ENCODE measurements at regions not wholly inside any gene's neighbourhood (a gene's known extent, or its start where the extent isn't known, plus 50 kb on each side); places are given as distances from the start of the nearest gene placed in this dataset.

- Histone ChIP-seq H3K4me3 (ENCODE audit: low read depth, low read length) (no peak overlapping the region), H3K9me3 (ENCODE audit: control insufficient read depth, insufficient read depth, low read depth, low read length) (no peaks in the 10 kb centered on the region), H3K36me3 (ENCODE audit: control insufficient read depth in 2 of 2, insufficient read depth in 1 of 2, low read length in 2 of 2) (no peaks in the 10 kb centered on the region), H3K4me1 (ENCODE audit: control insufficient read depth, insufficient read depth, low read length) (no peaks in the 10 kb centered on the region), H3K27ac (ENCODE audit: extremely low read depth, low read depth, low read length) (no peak overlapping the region)
- ChIA-PET CTCF (no interaction called here), POLR2A (no interaction called here)
- TF ChIP-seq ZNF792 (tag by site-specific recombination; IDR thresholded peaks at IDR 0.05) (no peak), ZBTB48 (tag by site-specific recombination; IDR thresholded peaks at IDR 0.05) (no peak), ZNF830 (tag by site-specific recombination; IDR thresholded peaks at IDR 0.05; ENCODE audit: low read depth) (no peak), ZNF112 (tag by site-specific recombination; IDR thresholded peaks at IDR 0.05) (no peak), ZNF114 (tag by site-specific recombination; IDR thresholded peaks at IDR 0.05) (no peak), ZBTB21 (tag by site-specific recombination; IDR thresholded peaks at IDR 0.05) (no peak), ZBTB20 (tag by site-specific recombination; IDR thresholded peaks at IDR 0.05) (no peak), ZFP41 (tag by site-specific recombination; IDR thresholded peaks at IDR 0.05; ENCODE audit: borderline replicate concordance) (no peak), WT1 (tag by site-specific recombination; IDR thresholded peaks at IDR 0.05) (no peak), ZNF202 (tag by site-specific recombination; IDR thresholded peaks at IDR 0.05; ENCODE audit: borderline replicate concordance) (no peak)
Observed at GRCh38 chr3:46130631-46131310, 77.3 kb downstream of the CCR1 start.

GRCh38 chr3:46129588-46130272 is 78.4 kb downstream of the CCR1 start:
- ChIA-PET POLR2A (no interaction called here), CTCF (interaction anchor here (0.6 kb wide), 1 partner anchor 243 kb away, joined by 3 read pairs; no protein-coding TSS in a partner anchor)

GRCh38 chr3:46127503-46127902 is 80.6 kb downstream of the CCR1 start:
- Histone ChIP-seq H3K36me3 (ENCODE audit: control insufficient read depth in 2 of 2, insufficient read depth in 1 of 2, low read length in 2 of 2) (no peaks in the 10 kb centered on the region), H3K4me3 (ENCODE audit: low read depth, low read length) (no peak overlapping the region), H3K4me1 (ENCODE audit: control insufficient read depth, insufficient read depth, low read length) (no peaks in the 10 kb centered on the region), H3K27ac (ENCODE audit: extremely low read depth, low read depth, low read length) (no peak overlapping the region), H3K9me3 (ENCODE audit: control insufficient read depth, insufficient read depth, low read depth, low read length) (no peaks in the 10 kb centered on the region)
- ChIA-PET POLR2A (no interaction called here), CTCF (no interaction called here)
- TF ChIP-seq ZBTB48 (tag by site-specific recombination; IDR thresholded peaks at IDR 0.05) (no peak), ZNF157 (tag by site-specific recombination; IDR thresholded peaks at IDR 0.05) (no peak), PRDM10 (tag by site-specific recombination; IDR thresholded peaks at IDR 0.05) (no peak), ZNF169 (tag by site-specific recombination; IDR thresholded peaks at IDR 0.05) (no peak), ZNF341 (tag by site-specific recombination; IDR thresholded peaks at IDR 0.05; ENCODE audit: low read depth) (no peak), ZFP3 (tag by site-specific recombination; IDR thresholded peaks at IDR 0.05; ENCODE audit: low read depth) (no peak), ZNF529 (tag by site-specific recombination; IDR thresholded peaks at IDR 0.05; ENCODE audit: insufficient replicate concordance) (no peak), ZNF792 (tag by site-specific recombination; IDR thresholded peaks at IDR 0.05) (no peak)

More at GRCh38 chr3:46129588-46130272, 78.4 kb downstream of the CCR1 start:
- H3K9me3 ChIP-seq (ENCODE audit: control insufficient read depth, insufficient read depth, low read depth, low read length), result no peaks in the 10 kb centered on the region
- no peak overlapping the region for H3K27ac ChIP-seq (ENCODE audit: extremely low read depth, low read depth, low read length)
- TF ChIP-seq HIC1 (tag by site-specific recombination; IDR thresholded peaks at IDR 0.05), result no peak
- TF ChIP-seq IKZF3 (tag by site-specific recombination; IDR thresholded peaks at IDR 0.05), result no peak
- no peak for TF ChIP-seq ZSCAN4 (tag by site-specific recombination; IDR thresholded peaks at IDR 0.05)
- TF ChIP-seq ZNF747 (tag by site-specific recombination; IDR thresholded peaks at IDR 0.05), result no peak
- TF ChIP-seq TCF7L2 (IDR thresholded peaks at IDR 0.05; ENCODE audit: borderline replicate concordance, low read depth, low read length), result no peak
- no peak for TF ChIP-seq ZNF529 (tag by site-specific recombination; IDR thresholded peaks at IDR 0.05; ENCODE audit: insufficient replicate concordance)
- H3K36me3 ChIP-seq (ENCODE audit: control insufficient read depth in 2 of 2, insufficient read depth in 1 of 2, low read length in 2 of 2), result no peaks in the 10 kb centered on the region
- H3K4me1 ChIP-seq (ENCODE audit: control insufficient read depth, insufficient read depth, low read length), result no peaks in the 10 kb centered on the region
- no peak overlapping the region for H3K4me3 ChIP-seq (ENCODE audit: low read depth, low read length)

Measured in HEK293 (cell line).